LNCaP clone FGC (cell line): ENCODE measurements at regions not wholly inside any gene's neighbourhood (a gene's known extent, or its start where the extent isn't known, plus 50 kb on each side); places are given as distances from the start of the nearest gene placed in this dataset.

Source experiments
- DNase-seq: peaks from one replicate; pipeline ENCODE4 v3.0.0-alpha.2; 2011; ENCODE audit warnings: low read depth
- H3K4me3 ChIP-seq: 2 replicates; pipeline ENCODE4 v1.5.1; 2011; ENCODE audit warnings: mild to moderate bottlenecking, low read depth, low read length, control low read depth
- CTCF ChIP-seq: IDR thresholded peaks from 2 replicates; pipeline ENCODE4 v1.5.1; 2012; ENCODE audit warnings: mild to moderate bottlenecking; ENCODE audit not compliant: control insufficient read depth, insufficient read depth; ENCODE audit errors: extremely low read depth

GRCh38 chr18:73060666-73061288 lies 193.0 kb upstream of the NETO1 start:
- DNase-seq = no peak
- H3K4me3 ChIP-seq = no peak overlapping the region
- no peak for TF ChIP-seq CTCF

- no peak overlapping the region for H3K4me3 ChIP-seq
- DNase-seq = no peak
- no peak for TF ChIP-seq CTCF
These were observed 191.5 kb upstream of the NETO1 start for GRCh38 chr18:73059280-73059679.

GRCh38 chr18:73047688-73048087 lies 179.9 kb upstream of the NETO1 start:
- H3K4me3 ChIP-seq = no peak overlapping the region
- DNase-seq = peak; percentile 94
- TF ChIP-seq CTCF = no peak

DNA sequence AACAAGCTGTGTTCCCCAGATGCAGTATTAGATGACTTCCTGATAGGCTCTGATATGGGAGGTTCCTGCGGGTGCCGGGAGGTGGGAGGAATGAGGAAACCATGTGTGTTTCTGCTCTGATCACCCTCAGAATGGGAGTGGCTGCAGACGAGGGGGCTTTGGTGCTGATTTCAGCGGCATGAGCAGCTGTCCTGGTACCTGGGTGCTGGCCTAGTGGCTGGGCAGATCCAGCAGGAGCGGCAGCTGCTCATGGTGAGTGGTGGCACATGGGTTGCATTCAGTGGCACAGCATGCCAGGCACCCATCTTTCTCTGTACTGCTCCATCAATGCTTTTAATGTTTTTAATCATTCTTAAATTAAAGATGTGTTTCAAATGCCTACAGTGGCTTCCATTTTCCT lies 177.2 kb upstream of the NETO1 start:
- TF ChIP-seq CTCF = no peak
- no peak for DNase-seq
- H3K4me3 ChIP-seq = no peak overlapping the region

- TF ChIP-seq CTCF = no peak
- H3K4me3 ChIP-seq = no peak overlapping the region
- peak; percentile 70 for DNase-seq
These were observed 175.8 kb upstream of the NETO1 start for GRCh38 chr18:73043611-73044010.

GRCh38 chr18:73043211-73043610 lies 175.4 kb upstream of the NETO1 start:
- H3K4me3 ChIP-seq = no peak overlapping the region
- TF ChIP-seq CTCF = no peak
- peak; percentile 97 for DNase-seq

DNA sequence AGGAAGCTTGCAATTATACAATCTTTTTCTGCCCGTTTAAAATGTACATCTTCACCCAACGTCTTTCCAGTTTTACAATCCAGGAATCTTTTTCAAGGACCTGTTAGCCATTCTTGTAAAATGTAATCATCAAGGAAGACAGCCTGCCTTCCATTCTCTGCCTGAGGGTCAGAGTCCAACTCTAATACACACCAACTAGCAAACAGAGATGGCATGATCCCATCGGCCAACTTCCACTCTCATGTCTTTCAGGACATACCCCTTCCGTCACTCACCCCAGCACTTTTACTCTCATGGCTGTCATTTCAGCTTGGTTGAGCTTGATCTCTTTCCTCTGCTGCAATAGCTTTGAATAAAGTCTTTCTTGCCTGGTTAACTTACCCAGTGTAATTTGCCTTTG lies 172.5 kb upstream of the NETO1 start:
- no peak for DNase-seq
- no peak for TF ChIP-seq CTCF
- H3K4me3 ChIP-seq = no peak overlapping the region
